CD14-positive monocyte (primary cell): ENCODE measurements at regions not wholly inside any gene's neighbourhood (a gene's known extent, or its start where the extent isn't known, plus 50 kb on each side); places are given as distances from the start of the nearest gene placed in this dataset.

Source experiments
- DNase-seq, 3 donors: peaks; one replicate each; pipeline ENCODE4 v3.0.0-alpha.2; 2011 to 2022
- H2AFZ ChIP-seq: 2 replicates; pipeline ENCODE4 v1.6.0; 2012; ENCODE audit warnings: mild to moderate bottlenecking, low read depth, low read length, inconsistent platforms; ENCODE audit not compliant: insufficient read depth, poor library complexity, severe bottlenecking
- H3K27ac ChIP-seq, 2 donors: 1 replicate in 1 of 2; 2 replicates in 1 of 2; pipeline ENCODE4 v1.5.1; 2012 to 2013; ENCODE audit warnings: low read length in 2 of 2, control low read depth in 1 of 2, inconsistent platforms in 1 of 2, low read depth in 1 of 2, mild to moderate bottlenecking in 1 of 2
- H3K27me3 ChIP-seq, 2 donors: one replicate each; pipeline versions ENCODE4 v1.6.0 to v1.6.1; 2011 to 2013; ENCODE audit warnings: low read length in 2 of 2; ENCODE audit not compliant: control insufficient read depth in 2 of 2, insufficient read depth in 2 of 2
- H3K36me3 ChIP-seq, 2 donors: replicated peaks in 1 of 2; 1 replicate in 1 of 2; 2 replicates in 1 of 2; pipeline versions ENCODE4 v1.5.1 to v1.6.1; 2012 to 2013; ENCODE audit warnings: low read length in 2 of 2, control low read depth in 1 of 2, inconsistent platforms in 1 of 2, mild to moderate bottlenecking in 1 of 2; ENCODE audit not compliant: insufficient read depth in 2 of 2, control insufficient read depth in 1 of 2
- H3K4me1 ChIP-seq, 2 donors: 1 replicate in 1 of 2; 2 replicates in 1 of 2; pipeline versions ENCODE4 v1.5.1 to v1.6.1; 2012 to 2013; ENCODE audit warnings: low read length in 2 of 2, control low read depth in 1 of 2, inconsistent platforms in 1 of 2, mild to moderate bottlenecking in 1 of 2, moderate library complexity in 1 of 2; ENCODE audit not compliant: insufficient read depth in 2 of 2, control insufficient read depth in 1 of 2
- H3K4me2 ChIP-seq: replicated peaks from 2 replicates; pipeline ENCODE3; 2012; ENCODE audit warnings: low read length, moderate library complexity, mild to moderate bottlenecking; ENCODE audit not compliant: poor library complexity, severe bottlenecking; ENCODE audit errors: extremely low read depth
- H3K4me3 ChIP-seq, 3 experiments: fragments of 200-600 bp in 1 of 3; sonication (generic) in 1 of 3; replicated peaks in 1 of 3; 1 replicate in 2 of 3; 2 replicates in 1 of 3; pipeline ENCODE4 v1.5.1; 2011 to 2013; ENCODE audit warnings: low read length in 3 of 3, mild to moderate bottlenecking in 3 of 3, control low read depth in 2 of 3, low read depth in 2 of 3, inconsistent platforms in 1 of 3, moderate library complexity in 1 of 3
- H3K79me2 ChIP-seq: 2 replicates; pipeline ENCODE4 v1.6.0; 2012; ENCODE audit warnings: mild to moderate bottlenecking, control low read depth, inconsistent platforms, low read length, moderate library complexity; ENCODE audit not compliant: insufficient read depth
- H3K9ac ChIP-seq: 2 replicates; pipeline ENCODE4 v1.6.0; 2017; ENCODE audit warnings: low read length, mild to moderate bottlenecking; ENCODE audit not compliant: insufficient read depth, poor library complexity, severe bottlenecking
- H3K9me3 ChIP-seq, 2 donors: replicated peaks in 1 of 2; 1 replicate in 1 of 2; 2 replicates in 1 of 2; pipeline versions ENCODE4 v1.5.1 to v1.6.1; 2012 to 2013; ENCODE audit warnings: low read length in 2 of 2, control low read depth in 1 of 2; ENCODE audit not compliant: control insufficient read depth in 1 of 2, insufficient read depth in 1 of 2
- H4K20me1 ChIP-seq: 2 replicates; pipeline ENCODE4 v1.6.0; 2012; ENCODE audit warnings: mild to moderate bottlenecking, low read length, control low read depth, moderate library complexity; ENCODE audit not compliant: insufficient read depth
- H3K27ac Mint-ChIP-seq, 7 donors: one replicate each; pipeline ENCODE4 v1.8.0; 2020; ENCODE audit warnings: mild to moderate bottlenecking in 7 of 7, mixed read lengths in 7 of 7, moderate library complexity in 6 of 7, inconsistent platforms in 2 of 7
- H3K27me3 Mint-ChIP-seq, 3 donors: one replicate each; pipeline ENCODE4 v1.8.0; 2021 to 2022; ENCODE audit warnings: low read depth in 3 of 3, mild to moderate bottlenecking in 3 of 3, mixed read lengths in 3 of 3, moderate library complexity in 3 of 3, inconsistent platforms in 1 of 3
- H3K36me3 Mint-ChIP-seq, 2 donors: one replicate each; pipeline ENCODE4 v1.8.0; 2020; ENCODE audit warnings: mixed read lengths in 2 of 2, inconsistent platforms in 1 of 2, mild to moderate bottlenecking in 1 of 2
- H3K4me1 Mint-ChIP-seq: one replicate; pipeline ENCODE4 v1.8.0; 2020; ENCODE audit warnings: mild to moderate bottlenecking, mixed read lengths
- H3K4me3 Mint-ChIP-seq, 2 donors: one replicate each; pipeline ENCODE4 v1.8.0; 2020; ENCODE audit warnings: mild to moderate bottlenecking in 2 of 2, mixed read lengths in 2 of 2, moderate library complexity in 1 of 2
- H3K9me3 Mint-ChIP-seq, 7 donors: one replicate each; pipeline ENCODE4 v1.8.0; 2020 to 2022; ENCODE audit warnings: mixed read lengths in 7 of 7, mild to moderate bottlenecking in 6 of 7, moderate library complexity in 6 of 7, inconsistent platforms in 2 of 7
- WGBS: methylation state at CpG from one replicate; pipeline ENCODE4 v1.1.5; 2013; ENCODE audit warnings: missing lambda C conversion rate; ENCODE audit not compliant: insufficient coverage; 5-methylcytosine and 5-hydroxymethylcytosine counted together
- intact Hi-C, 2 donors: fragments of 100-400 bp; cut with micrococcal nuclease; formaldehyde crosslinking; loops; one replicate each; pipeline versions ENCODE4 v1.15.0 to v1.15.1; 2023
- TF ChIP-seq, protein P1 (sequence below): fragments of 200-600 bp; IDR thresholded peaks from one replicate; pipeline ENCODE4 v1.8.0; 2022; ENCODE audit warnings: antibody characterized with exemption, mild to moderate bottlenecking

- Histone ChIP-seq H3K79me2 (no peaks in the 10 kb centered on the region), H3K27me3 (no peaks in the 10 kb centered on the region), H4K20me1 (no peaks in the 10 kb centered on the region), H3K4me3 (no peak overlapping the region), H2AFZ (no peak overlapping the region), H3K27ac (no peak overlapping the region), H3K4me1 (no peaks in the 10 kb centered on the region), H3K9ac (no peak overlapping the region), H3K36me3 (no peaks in the 10 kb centered on the region), H3K4me2 (no peak overlapping the region), H3K9me3 (no peaks in the 10 kb centered on the region)
- peaks cover 0 to 3% (median 0%) of the 10 kb centered on the region in 3 donors for H3K27me3 Mint-ChIP-seq
- no peak for DNase-seq
- H3K4me1 Mint-ChIP-seq, result no peaks in the 10 kb centered on the region
- no peak overlapping the region for H3K27ac Mint-ChIP-seq
- peaks cover 4 to 10% (median 7%) of the 10 kb centered on the region in 7 donors for H3K9me3 Mint-ChIP-seq
- H3K4me3 Mint-ChIP-seq, result no peak overlapping the region
- TF ChIP-seq, protein P1, sequence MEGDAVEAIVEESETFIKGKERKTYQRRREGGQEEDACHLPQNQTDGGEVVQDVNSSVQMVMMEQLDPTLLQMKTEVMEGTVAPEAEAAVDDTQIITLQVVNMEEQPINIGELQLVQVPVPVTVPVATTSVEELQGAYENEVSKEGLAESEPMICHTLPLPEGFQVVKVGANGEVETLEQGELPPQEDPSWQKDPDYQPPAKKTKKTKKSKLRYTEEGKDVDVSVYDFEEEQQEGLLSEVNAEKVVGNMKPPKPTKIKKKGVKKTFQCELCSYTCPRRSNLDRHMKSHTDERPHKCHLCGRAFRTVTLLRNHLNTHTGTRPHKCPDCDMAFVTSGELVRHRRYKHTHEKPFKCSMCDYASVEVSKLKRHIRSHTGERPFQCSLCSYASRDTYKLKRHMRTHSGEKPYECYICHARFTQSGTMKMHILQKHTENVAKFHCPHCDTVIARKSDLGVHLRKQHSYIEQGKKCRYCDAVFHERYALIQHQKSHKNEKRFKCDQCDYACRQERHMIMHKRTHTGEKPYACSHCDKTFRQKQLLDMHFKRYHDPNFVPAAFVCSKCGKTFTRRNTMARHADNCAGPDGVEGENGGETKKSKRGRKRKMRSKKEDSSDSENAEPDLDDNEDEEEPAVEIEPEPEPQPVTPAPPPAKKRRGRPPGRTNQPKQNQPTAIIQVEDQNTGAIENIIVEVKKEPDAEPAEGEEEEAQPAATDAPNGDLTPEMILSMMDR, result no peak
- intact Hi-C loops, result no loop called here
- H3K36me3 Mint-ChIP-seq, result no peaks in the 10 kb centered on the region
- 80% methylated on average over 1 of the region's 1 CpG for WGBS
These were observed 512.9 kb upstream of the PTGER4 start for GRCh38 chr5:40166802-40167201.

DNA sequence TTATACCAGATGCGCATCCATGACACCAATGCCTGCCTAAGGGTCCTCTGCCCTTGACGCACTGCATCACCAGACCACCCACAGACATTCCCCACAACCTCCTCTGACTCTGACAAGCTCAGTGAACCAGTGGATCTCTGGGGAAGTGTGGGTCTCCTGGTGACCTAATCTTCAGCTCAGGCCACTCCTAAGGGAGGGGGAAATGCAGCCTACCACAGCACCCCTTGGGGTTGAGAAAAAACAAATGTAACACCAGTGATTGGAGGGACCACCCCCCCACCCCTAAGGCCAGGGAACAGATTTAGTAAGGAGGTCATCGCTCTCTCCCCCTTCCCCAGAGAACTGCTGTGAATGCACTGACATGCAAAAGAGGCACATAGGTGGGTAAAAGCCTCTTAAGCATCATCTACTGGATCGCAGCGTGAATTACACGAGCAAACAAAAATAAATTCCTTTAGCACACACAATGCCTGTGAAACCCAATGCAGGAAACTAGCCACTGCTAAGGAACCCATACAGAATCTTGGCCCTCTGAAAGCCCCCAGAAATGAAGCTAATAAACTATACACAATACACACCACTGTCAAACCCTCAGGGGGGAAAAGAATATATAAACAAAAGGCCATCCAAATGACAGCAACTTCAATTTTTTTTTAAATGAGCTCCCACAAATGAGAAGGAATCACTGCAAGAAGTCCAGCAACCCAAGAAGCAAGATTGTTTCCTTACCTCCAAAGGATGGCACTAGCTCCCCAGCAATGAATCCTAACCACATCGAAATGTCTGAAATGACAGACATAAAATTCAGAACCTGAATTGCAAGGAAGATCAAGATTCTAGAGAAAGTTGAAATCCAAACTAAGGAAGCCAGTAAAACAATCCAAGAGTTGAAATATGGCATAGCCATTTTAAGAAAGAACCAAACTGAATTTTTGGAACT is 513.7 kb upstream of the PTGER4 start:
- H3K27me3 ChIP-seq, result no peaks in the 10 kb centered on the region
- Mint-ChIP-seq H3K36me3 (no peaks in the 10 kb centered on the region), H3K4me3 (no peak overlapping the region), H3K27me3 (peaks cover 0 to 3% (median 0%) of the 10 kb centered on the region in 3 donors), H3K9me3 (peaks cover 4 to 10% (median 7%) of the 10 kb centered on the region in 7 donors), H3K4me1 (no peaks in the 10 kb centered on the region), H3K27ac (no peak overlapping the region)
- no peak overlapping the region for H3K27ac ChIP-seq
- H4K20me1 ChIP-seq, result no peaks in the 10 kb centered on the region
- H2AFZ ChIP-seq, result no peak overlapping the region
- H3K9ac ChIP-seq, result no peak overlapping the region
- H3K79me2 ChIP-seq, result no peaks in the 10 kb centered on the region
- H3K9me3 ChIP-seq, result no peaks in the 10 kb centered on the region
- no peaks in the 10 kb centered on the region for H3K36me3 ChIP-seq
- DNase-seq, result no peak
- H3K4me1 ChIP-seq, result no peaks in the 10 kb centered on the region
- no peak overlapping the region for H3K4me3 ChIP-seq
- intact Hi-C loops, result no loop called here
- TF ChIP-seq, protein P1, result no peak
- no peak overlapping the region for H3K4me2 ChIP-seq
- 100% methylated on average over 3 of the region's 7 CpGs for WGBS
